Medulla oblongata (tissue), 1 donor: ENCODE measurements at regions not wholly inside any gene's neighbourhood (a gene's known extent, or its start where the extent isn't known, plus 50 kb on each side); places are given as distances from the start of the nearest gene placed in this dataset.

Experiments
- DNase-seq: peaks from one replicate; pipeline ENCODE4 v3.0.0-alpha.2; 2015; ENCODE audit errors: extremely low spot score

GRCh38 chrX:23228454-23228853 is 106.2 kb upstream of the PTCHD1 start:
- no peak for DNase-seq

GRCh38 chrX:23228950-23229448 is 105.7 kb upstream of the PTCHD1 start:
- no peak for DNase-seq

- DNase-seq = no peak
Measured at GRCh38 chrX:23235051-23235450, 99.6 kb upstream of the PTCHD1 start.

- DNase-seq = no peak
Measured at GRCh38 chrX:23246001-23246400, 88.6 kb upstream of the PTCHD1 start.

GRCh38 chrX:23248187-23248586 is 86.5 kb upstream of the PTCHD1 start:
- no peak for DNase-seq

- no peak for DNase-seq
Measured at GRCh38 chrX:23251043-23251442, 83.6 kb upstream of the PTCHD1 start.

- no peak for DNase-seq
Measured at GRCh38 chrX:23263892-23264291, 70.8 kb upstream of the PTCHD1 start.

- no peak for DNase-seq
Measured at GRCh38 chrX:23269923-23270322, 64.7 kb upstream of the PTCHD1 start.

- no peak for DNase-seq
Measured at GRCh38 chrX:23271026-23271425, 63.6 kb upstream of the PTCHD1 start.

GRCh38 chrX:23276475-23276874 is 58.2 kb upstream of the PTCHD1 start:
- DNase-seq = no peak
